Kidney (tissue), 13 donors: ENCODE measurements at regions not wholly inside any gene's neighbourhood (a gene's known extent, or its start where the extent isn't known, plus 50 kb on each side); places are given as distances from the start of the nearest gene placed in this dataset.

ENCODE experiments used
- DNase-seq, 5 donors: peaks; one replicate each; pipeline ENCODE4 v3.0.0-alpha.2; 2013 to 2020
- FAIRE-seq: peaks from 2 replicates; lab custom pipeline; 2012; peaks lifted over from hg19 to GRCh38; lab: Jason Lieb, UNC
- H3K27ac ChIP-seq, 2 donors: one replicate each; pipeline ENCODE4 v1.7.0; 2013; ENCODE audit warnings: low read depth in 2 of 2, low read length in 2 of 2, inconsistent platforms in 1 of 2
- H3K27me3 ChIP-seq: one replicate; pipeline ENCODE4 v1.7.1; 2013; ENCODE audit warnings: low read length, inconsistent platforms; ENCODE audit not compliant: control insufficient read depth, insufficient read depth
- H3K36me3 ChIP-seq, 3 donors: one replicate each; pipeline versions ENCODE4 v1.7.0 to v1.7.1; 2013; ENCODE audit warnings: low read length in 3 of 3, control low read depth in 1 of 3, inconsistent platforms in 1 of 3; ENCODE audit not compliant: insufficient read depth in 3 of 3, control insufficient read depth in 2 of 3
- H3K4me1 ChIP-seq, 3 donors: one replicate each; pipeline versions ENCODE4 v1.7.0 to v1.7.1; 2013; ENCODE audit warnings: low read length in 3 of 3, inconsistent platforms in 1 of 3, low read depth in 1 of 3; ENCODE audit not compliant: control insufficient read depth in 2 of 3, insufficient read depth in 2 of 3
- H3K4me3 ChIP-seq, 3 donors: one replicate each; pipeline versions ENCODE4 v1.7.0 to v1.8.1; 2013; ENCODE audit warnings: low read length in 3 of 3, control low read depth in 1 of 3, inconsistent platforms in 1 of 3
- H3K9ac ChIP-seq, 3 donors: one replicate each; pipeline versions ENCODE4 v1.7.0 to v1.7.1; 2013; ENCODE audit warnings: low read length in 3 of 3, control low read depth in 1 of 3, inconsistent platforms in 1 of 3
- H3K9me3 ChIP-seq, 3 donors: one replicate each; pipeline versions ENCODE4 v1.7.0 to v1.7.1; 2013; ENCODE audit warnings: low read length in 3 of 3, control low read depth in 1 of 3, inconsistent platforms in 1 of 3; ENCODE audit not compliant: control insufficient read depth in 2 of 3, insufficient read depth in 1 of 3
- intact Hi-C: fragments of 100-400 bp; cut with DNase I; formaldehyde crosslinking; loops from one replicate; pipeline ENCODE4 v1.11.1; 2022
- TF ChIP-seq, protein P1 (sequence below): IDR thresholded peaks from 3 replicates; pipeline ENCODE4 v1.5.1; 2012; ENCODE audit warnings: mild to moderate bottlenecking, moderate library complexity, borderline replicate concordance; ENCODE audit not compliant: insufficient read depth; ENCODE audit errors: extremely low read depth
- donor health status: control.
- donor health status: control.
- donor health status: control.
- donor health status: control.
- donor health status: control.
- donor health status: DM: yes; HTN: yes; CAD: no.
- donor health status: Normal renal cell carcinoma (clear cell type).

DNA sequence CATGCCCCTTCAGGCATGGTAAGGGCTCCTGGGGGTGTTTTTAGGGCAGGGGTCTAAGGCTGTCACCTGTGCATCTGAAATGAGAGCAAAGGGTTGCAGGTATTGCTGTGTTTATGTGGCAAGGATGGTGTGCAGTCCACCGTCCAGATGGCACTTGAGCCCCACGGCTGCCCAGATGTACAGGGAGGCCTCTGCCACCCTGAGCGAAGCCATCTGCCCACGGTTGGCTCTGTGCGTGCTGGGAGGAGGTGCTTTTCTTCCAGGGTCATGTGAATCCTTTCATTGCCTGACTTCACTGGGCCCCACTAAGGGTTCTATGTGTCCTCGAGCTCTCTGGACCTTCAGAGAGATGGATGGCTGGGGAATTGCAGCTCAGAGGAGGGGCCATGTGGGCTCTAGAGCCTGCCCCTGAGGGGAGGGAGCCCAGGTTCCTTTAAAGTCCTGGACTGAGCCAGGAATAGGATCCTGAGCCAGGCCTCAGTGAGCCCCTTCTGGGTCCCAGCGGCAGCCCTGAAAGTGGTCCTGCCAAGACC lies 89.9 kb downstream of the CTTN start:
- intact Hi-C loops, result no loop called here
- peak in 1 of 5 donors; percentile 51 for DNase-seq
- no peak for FAIRE-seq
- Histone ChIP-seq H3K27me3 (no peaks in the 10 kb centered on the region), H3K36me3 (peaks cover 0 to 4% (median 0%) of the 10 kb centered on the region in 3 donors), H3K4me1 (no peaks in the 10 kb centered on the region), H3K4me3 (no peak overlapping the region), H3K27ac (no peak overlapping the region), H3K9ac (no peak overlapping the region), H3K9me3 (peaks cover 0 to 7% (median 0%) of the 10 kb centered on the region in 3 donors)
- TF ChIP-seq, protein P1, sequence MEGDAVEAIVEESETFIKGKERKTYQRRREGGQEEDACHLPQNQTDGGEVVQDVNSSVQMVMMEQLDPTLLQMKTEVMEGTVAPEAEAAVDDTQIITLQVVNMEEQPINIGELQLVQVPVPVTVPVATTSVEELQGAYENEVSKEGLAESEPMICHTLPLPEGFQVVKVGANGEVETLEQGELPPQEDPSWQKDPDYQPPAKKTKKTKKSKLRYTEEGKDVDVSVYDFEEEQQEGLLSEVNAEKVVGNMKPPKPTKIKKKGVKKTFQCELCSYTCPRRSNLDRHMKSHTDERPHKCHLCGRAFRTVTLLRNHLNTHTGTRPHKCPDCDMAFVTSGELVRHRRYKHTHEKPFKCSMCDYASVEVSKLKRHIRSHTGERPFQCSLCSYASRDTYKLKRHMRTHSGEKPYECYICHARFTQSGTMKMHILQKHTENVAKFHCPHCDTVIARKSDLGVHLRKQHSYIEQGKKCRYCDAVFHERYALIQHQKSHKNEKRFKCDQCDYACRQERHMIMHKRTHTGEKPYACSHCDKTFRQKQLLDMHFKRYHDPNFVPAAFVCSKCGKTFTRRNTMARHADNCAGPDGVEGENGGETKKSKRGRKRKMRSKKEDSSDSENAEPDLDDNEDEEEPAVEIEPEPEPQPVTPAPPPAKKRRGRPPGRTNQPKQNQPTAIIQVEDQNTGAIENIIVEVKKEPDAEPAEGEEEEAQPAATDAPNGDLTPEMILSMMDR, result no peak

DNA sequence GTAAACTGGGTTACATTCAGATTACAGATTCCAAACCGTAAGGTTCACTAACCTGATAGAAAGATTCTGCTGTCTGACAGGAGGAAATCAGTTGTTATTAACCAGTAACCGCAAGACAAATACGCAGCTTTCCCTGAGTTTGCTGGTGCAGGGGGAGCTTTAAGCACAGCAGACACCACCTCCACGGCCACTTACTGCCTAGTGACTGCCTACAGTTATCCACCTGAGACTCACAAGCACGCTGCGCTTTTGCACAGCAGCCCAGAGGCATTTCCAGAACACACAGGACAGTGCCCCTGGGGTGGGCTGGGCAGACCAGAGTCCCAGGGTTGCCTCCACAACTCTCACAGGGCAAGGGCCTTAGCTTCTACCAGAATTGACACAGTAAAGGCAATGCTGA lies 90.9 kb downstream of the CTTN start:
- H3K9ac ChIP-seq, result no peak overlapping the region
- DNase-seq (peak in 1 of 5 donors; percentile 34), FAIRE-seq (no peak)
- H3K4me3 ChIP-seq, result no peak overlapping the region
- H3K4me1 ChIP-seq, result no peaks in the 10 kb centered on the region
- H3K27ac ChIP-seq, result no peak overlapping the region
- intact Hi-C loops, result no loop called here
- H3K27me3 ChIP-seq, result no peaks in the 10 kb centered on the region
- H3K9me3 ChIP-seq, result peaks cover 0 to 7% (median 0%) of the 10 kb centered on the region in 3 donors
- TF ChIP-seq, protein P1, result no peak
- peaks cover 0 to 4% (median 0%) of the 10 kb centered on the region in 3 donors for H3K36me3 ChIP-seq

DNA sequence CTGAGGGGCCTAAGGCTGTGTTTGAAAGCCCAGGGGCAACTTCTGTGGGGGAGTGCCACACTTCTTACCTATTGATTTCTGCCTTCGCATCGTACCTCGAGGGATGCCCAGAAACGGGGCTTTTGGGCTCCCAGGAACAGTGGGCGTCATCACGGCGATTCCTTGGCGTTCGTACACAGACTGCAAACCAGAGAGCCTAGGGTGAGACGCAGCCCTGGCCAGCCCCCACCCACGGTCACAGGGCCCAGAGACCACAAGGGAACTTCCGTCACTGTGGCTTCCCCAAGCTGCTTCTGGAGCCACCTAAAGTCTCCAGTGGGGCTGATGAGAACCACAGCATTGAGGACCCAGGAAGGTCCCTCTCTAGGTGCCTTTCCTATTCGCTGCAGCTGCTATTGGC lies 91.9 kb downstream of the CTTN start:
- Histone ChIP-seq H3K36me3 (peaks cover 0 to 2% (median 0%) of the 10 kb centered on the region in 3 donors), H3K9me3 (peaks cover 0 to 7% (median 0%) of the 10 kb centered on the region in 3 donors), H3K27me3 (no peaks in the 10 kb centered on the region), H3K27ac (no peak overlapping the region), H3K4me3 (no peak overlapping the region), H3K9ac (no peak overlapping the region), H3K4me1 (no peaks in the 10 kb centered on the region)
- intact Hi-C loops, result no loop called here
- peak in 1 of 5 donors; percentile 40 for DNase-seq
- TF ChIP-seq, protein P1, result no peak
- FAIRE-seq, result no peak
